ENCODE measurements at regions not wholly inside any gene's neighbourhood (a gene's known extent, or its start where the extent isn't known, plus 50 kb on each side); places are given as distances from the start of the nearest gene placed in this dataset.

DNA sequence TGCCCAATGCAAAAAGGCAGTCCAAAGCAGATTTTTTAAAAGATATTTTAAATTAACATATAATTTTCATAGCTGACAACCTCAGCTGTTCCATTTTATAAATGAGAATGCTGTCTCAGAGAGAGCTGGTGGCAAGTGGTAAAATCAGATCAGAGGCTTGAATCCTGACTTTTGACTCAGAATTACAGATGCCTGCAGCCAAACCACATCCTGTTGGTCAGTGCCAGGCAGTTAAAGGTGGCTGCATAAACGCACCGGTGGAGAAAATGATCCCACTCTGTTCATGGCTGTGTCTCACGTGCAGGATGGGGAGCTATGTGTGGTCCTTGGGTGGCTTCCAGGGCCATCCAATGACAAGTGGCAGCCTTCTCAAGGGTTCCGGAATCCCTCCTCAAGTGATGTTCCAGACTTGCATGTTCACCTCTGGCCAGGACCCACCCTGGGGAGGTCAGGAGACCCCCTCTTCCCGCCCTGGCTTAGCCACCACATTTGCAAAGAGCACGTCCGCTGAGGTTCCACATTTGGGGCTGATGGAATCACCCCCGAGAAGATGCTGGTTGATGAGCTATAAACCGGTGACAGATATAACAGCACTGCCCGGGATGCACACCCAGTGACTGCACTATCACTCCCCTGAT, 155.5 kb downstream of the SHANK2 start:
- TF ChIP-seq POLR2AphosphoS5 (IDR thresholded peaks at IDR 0.05) (no peak), CTCF (IDR thresholded peaks at IDR 0.05) (no peak), POLR2A (IDR thresholded peaks at IDR 0.05; ENCODE audit: low read depth) (no peak), EP300 (IDR thresholded peaks at IDR 0.05) (no peak)
